ENCODE measurements at regions not wholly inside any gene's neighbourhood (a gene's known extent, or its start where the extent isn't known, plus 50 kb on each side); places are given as distances from the start of the nearest gene placed in this dataset.
"Not testable (repeated sequence)": the region's sequence is repeated elsewhere in the genome, so short reads cannot be mapped to it uniquely, and the experiment has no call there.

GRCh38 chr10:26355241-26355640, 82.9 kb upstream of the APBB1IP start:
- H3K4me3 ChIP-seq (ENCODE audit: low read length), result no peak overlapping the region
- DNase-seq (ENCODE audit: low read depth), result no peak
- no peak for TF ChIP-seq CTCF (IDR thresholded peaks at IDR 0.05; ENCODE audit: insufficient read depth, low read depth, low read length, missing control alignments)

- no peak overlapping the region for H3K4me3 ChIP-seq (ENCODE audit: low read length)
- DNase-seq (ENCODE audit: low read depth), result no peak
- TF ChIP-seq CTCF (IDR thresholded peaks at IDR 0.05; ENCODE audit: insufficient read depth, low read depth, low read length, missing control alignments), result no peak
These were observed 80.9 kb upstream of the APBB1IP start for GRCh38 chr10:26357203-26357602.

GRCh38 chr10:26358071-26358470, 80.1 kb upstream of the APBB1IP start:
- TF ChIP-seq CTCF (IDR thresholded peaks at IDR 0.05; ENCODE audit: insufficient read depth, low read depth, low read length, missing control alignments), result no peak
- H3K4me3 ChIP-seq (ENCODE audit: low read length), result no peak overlapping the region
- DNase-seq (ENCODE audit: low read depth), result no peak

DNA sequence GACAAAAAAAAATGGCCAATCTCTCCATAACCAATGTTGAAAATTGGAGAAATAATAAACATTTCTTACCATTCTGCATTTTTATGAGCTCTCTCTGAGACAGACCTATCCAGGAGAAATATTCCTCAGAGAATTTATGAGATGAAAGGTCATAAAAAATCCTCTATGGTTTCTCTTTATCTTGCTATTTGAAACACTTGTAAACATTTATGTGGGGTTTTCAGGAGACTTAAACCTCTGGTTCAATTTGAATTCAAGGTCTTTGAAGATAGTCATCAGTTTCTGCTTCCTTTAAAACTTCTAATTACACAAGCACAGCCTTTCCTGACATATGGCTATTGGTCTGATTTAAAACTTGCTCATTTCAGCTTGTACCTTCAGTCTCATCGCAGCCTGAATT, 78.5 kb upstream of the APBB1IP start:
- DNase-seq (ENCODE audit: low read depth), result no peak
- no peak overlapping the region for H3K4me3 ChIP-seq (ENCODE audit: low read length)
- TF ChIP-seq CTCF (IDR thresholded peaks at IDR 0.05; ENCODE audit: insufficient read depth, low read depth, low read length, missing control alignments), result no peak

DNA sequence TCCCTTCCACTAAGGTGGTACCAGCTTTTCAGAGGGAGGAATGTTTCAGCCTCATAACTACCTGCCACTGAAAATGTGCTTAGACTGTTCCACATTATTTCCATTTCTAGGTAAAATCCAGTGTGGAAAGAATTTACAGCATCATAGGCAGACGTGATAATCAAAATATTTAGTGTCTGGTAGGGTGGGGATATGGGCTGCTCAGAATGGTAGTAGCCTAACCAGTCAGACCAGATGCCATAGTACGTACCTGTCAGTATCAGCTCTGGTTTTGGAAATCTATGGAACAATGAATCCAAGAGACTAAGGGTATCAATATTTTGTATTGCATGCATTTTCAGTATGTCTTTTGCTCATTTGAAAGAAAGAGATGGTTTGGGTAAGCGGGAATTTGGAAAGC, 76.8 kb upstream of the APBB1IP start:
- TF ChIP-seq CTCF (IDR thresholded peaks at IDR 0.05; ENCODE audit: insufficient read depth, low read depth, low read length, missing control alignments), result no peak
- peak; percentile 4 for DNase-seq (ENCODE audit: low read depth)
- H3K4me3 ChIP-seq (ENCODE audit: low read length), result no peak overlapping the region

- TF ChIP-seq CTCF (IDR thresholded peaks at IDR 0.05; ENCODE audit: insufficient read depth, low read depth, low read length, missing control alignments), result no peak
- DNase-seq (ENCODE audit: low read depth), result no peak
- H3K4me3 ChIP-seq (ENCODE audit: low read length), result no peak overlapping the region
These were observed 76.2 kb upstream of the APBB1IP start for GRCh38 chr10:26361971-26362370.

- peak; percentile 19 for DNase-seq (ENCODE audit: low read depth)
- no peak for TF ChIP-seq CTCF (IDR thresholded peaks at IDR 0.05; ENCODE audit: insufficient read depth, low read depth, low read length, missing control alignments)
These were observed 72.3 kb upstream of the APBB1IP start for GRCh38 chr10:26365681-26366358.

DNA sequence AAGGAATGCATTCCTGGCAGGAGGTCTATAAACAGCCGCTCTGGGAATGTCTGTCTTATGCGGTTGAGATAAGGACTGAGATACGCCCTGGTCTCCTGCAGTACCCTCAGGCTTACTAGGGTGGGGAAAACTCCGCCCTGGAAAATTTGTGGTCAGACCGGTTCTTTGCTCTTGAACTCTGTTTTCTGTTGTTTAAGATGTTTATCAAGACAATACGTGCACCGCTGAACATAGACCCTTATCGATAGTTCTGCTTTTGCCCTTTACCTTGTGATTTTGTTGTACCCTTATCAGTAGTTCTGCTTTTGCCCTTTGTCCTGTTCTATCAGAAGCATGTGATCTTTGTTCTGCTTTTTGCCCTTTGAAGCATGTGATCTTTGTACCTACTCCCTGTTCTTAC, 71.1 kb upstream of the APBB1IP start:
- DNase-seq (ENCODE audit: low read depth); H3K4me3 ChIP-seq (ENCODE audit: low read length): not testable (repeated sequence)

More at GRCh38 chr10:26365681-26366358, 72.3 kb upstream of the APBB1IP start:
- H3K4me3 ChIP-seq (ENCODE audit: low read length), result no peak overlapping the region

All from epithelial cell of esophagus (primary cell).